ENCODE measurements at regions not wholly inside any gene's neighbourhood (a gene's known extent, or its start where the extent isn't known, plus 50 kb on each side); places are given as distances from the start of the nearest gene placed in this dataset.

- ChIA-PET CTCF (ENCODE audit: partially characterized antibody) (no interaction called here), POLR2A (ENCODE audit: partially characterized antibody) (no interaction called here)
- H3K9me3 Mint-ChIP-seq: peaks cover 0 to 10% (median 5%) of the 10 kb centered on the region in 8 donors
- H3K4me3 ChIP-seq (ENCODE audit: low read length in 2 of 2): no peak overlapping the region
- H3K4me1 ChIP-seq (ENCODE audit: insufficient read depth, low read length): no peaks in the 10 kb centered on the region
- no peaks in the 10 kb centered on the region for H3K9me3 ChIP-seq (ENCODE audit: control insufficient read depth in 1 of 2, low read length in 2 of 2)
- H3K4me1 Mint-ChIP-seq: no peaks in the 10 kb centered on the region
- H3K27me3 Mint-ChIP-seq: no peaks in the 10 kb centered on the region
- DNase-seq: no peak
- no peaks in the 10 kb centered on the region for H3K36me3 ChIP-seq (ENCODE audit: insufficient read depth, low read length)
- H3K27ac ChIP-seq (ENCODE audit: low read depth, low read length): no peak overlapping the region
- H3K36me3 Mint-ChIP-seq: peaks cover 9 to 30% of the 10 kb centered on the region in 2 donors
- intact Hi-C loops (cut with micrococcal nuclease): no loop called here
- H3K27ac Mint-ChIP-seq: no peak overlapping the region
- H3K27me3 ChIP-seq (ENCODE audit: insufficient read depth, low read length): no peaks in the 10 kb centered on the region
- no peak overlapping the region for H3K4me3 Mint-ChIP-seq
These were observed 50.2 kb upstream of the PLET1 start for GRCh38 chr11:112310848-112311247.

- POLR2A ChIA-PET (ENCODE audit: partially characterized antibody): no interaction called here
- Mint-ChIP-seq H3K4me1 (no peaks in the 10 kb centered on the region), H3K4me3 (no peak overlapping the region), H3K27ac (no peak overlapping the region), H3K27me3 (no peaks in the 10 kb centered on the region), H3K9me3 (peaks cover 0 to 2% (median 0%) of the 10 kb centered on the region in 8 donors), H3K36me3 (peaks cover 7 to 36% of the 10 kb centered on the region in 2 donors)
- no peak for DNase-seq
- Histone ChIP-seq H3K4me1 (ENCODE audit: insufficient read depth, low read length) (no peaks in the 10 kb centered on the region), H3K9me3 (ENCODE audit: control insufficient read depth in 1 of 2, low read length in 2 of 2) (no peaks in the 10 kb centered on the region), H3K27me3 (ENCODE audit: insufficient read depth, low read length) (no peaks in the 10 kb centered on the region), H3K27ac (ENCODE audit: low read depth, low read length) (no peak overlapping the region), H3K36me3 (ENCODE audit: insufficient read depth, low read length) (no peaks in the 10 kb centered on the region), H3K4me3 (ENCODE audit: low read length in 2 of 2) (no peak overlapping the region)
- CTCF ChIA-PET (ENCODE audit: partially characterized antibody): interaction anchor here (2.1 kb wide), 1 partner anchor 273 kb away, joined by 6 read pairs; no protein-coding TSS in a partner anchor
- intact Hi-C loops (cut with micrococcal nuclease): no loop called here
These were observed 54.5 kb upstream of the PLET1 start for GRCh38 chr11:112315057-112315720.

GRCh38 chr11:112315861-112316739, 55.4 kb upstream of the PLET1 start:
- Histone ChIP-seq H3K27ac (ENCODE audit: low read depth, low read length) (no peak overlapping the region), H3K4me3 (ENCODE audit: low read length in 2 of 2) (no peak overlapping the region), H3K9me3 (ENCODE audit: control insufficient read depth in 1 of 2, low read length in 2 of 2) (no peaks in the 10 kb centered on the region), H3K36me3 (ENCODE audit: insufficient read depth, low read length) (no peaks in the 10 kb centered on the region), H3K27me3 (ENCODE audit: insufficient read depth, low read length) (no peaks in the 10 kb centered on the region), H3K4me1 (ENCODE audit: insufficient read depth, low read length) (peaks cover under 1% of the 10 kb centered on the region)
- CTCF ChIA-PET (ENCODE audit: partially characterized antibody): interaction anchor here (1.5 to 2.1 kb wide), 2 partner anchors 138 to 272 kb away, joined by 4 to 6 read pairs; no protein-coding TSS in a partner anchor
- H3K27me3 Mint-ChIP-seq: no peaks in the 10 kb centered on the region
- intact Hi-C loops (cut with micrococcal nuclease): no loop called here
- H3K9me3 Mint-ChIP-seq: peaks cover 0 to 2% (median 0%) of the 10 kb centered on the region in 8 donors
- peaks cover 8 to 29% of the 10 kb centered on the region in 2 donors for H3K36me3 Mint-ChIP-seq
- H3K4me1 Mint-ChIP-seq: peaks cover 3 to 7% (median 5%) of the 10 kb centered on the region in 4 donors
- H3K4me3 Mint-ChIP-seq: no peak overlapping the region
- POLR2A ChIA-PET (ENCODE audit: partially characterized antibody): no interaction called here
- H3K27ac Mint-ChIP-seq: peak overlapping the region in 1 of 7 donors; percentile 38
- no peak for DNase-seq

- H3K4me1 Mint-ChIP-seq: peaks cover 4 to 15% (median 14%) of the 10 kb centered on the region in 4 donors
These were observed 56.3 kb upstream of the PLET1 start for GRCh38 chr11:112316971-112317370.

GRCh38 chr11:112318184-112318591, 57.5 kb upstream of the PLET1 start:
- H3K4me3 ChIP-seq (ENCODE audit: low read length in 2 of 2): no peak overlapping the region
- no peaks in the 10 kb centered on the region for H3K27me3 ChIP-seq (ENCODE audit: insufficient read depth, low read length)
- CTCF ChIA-PET (ENCODE audit: partially characterized antibody): no interaction called here
- Mint-ChIP-seq H3K36me3 (peaks cover 8 to 26% of the 10 kb centered on the region in 2 donors), H3K27me3 (no peaks in the 10 kb centered on the region), H3K9me3 (peaks cover 0 to 2% (median 0%) of the 10 kb centered on the region in 8 donors), H3K4me1 (peaks cover 10 to 22% (median 20%) of the 10 kb centered on the region in 4 donors), H3K4me3 (no peak overlapping the region), H3K27ac (no peak overlapping the region)
- intact Hi-C loops (cut with micrococcal nuclease): no loop called here
- H3K27ac ChIP-seq (ENCODE audit: low read depth, low read length): no peak overlapping the region
- H3K36me3 ChIP-seq (ENCODE audit: insufficient read depth, low read length): no peaks in the 10 kb centered on the region
- POLR2A ChIA-PET (ENCODE audit: partially characterized antibody): no interaction called here
- H3K4me1 ChIP-seq (ENCODE audit: insufficient read depth, low read length): peaks cover 15% of the 10 kb centered on the region
- DNase-seq: no peak
- no peaks in the 10 kb centered on the region for H3K9me3 ChIP-seq (ENCODE audit: control insufficient read depth in 1 of 2, low read length in 2 of 2)

More at GRCh38 chr11:112316971-112317370, 56.3 kb upstream of the PLET1 start:
- Mint-ChIP-seq H3K27me3 (no peaks in the 10 kb centered on the region), H3K36me3 (peaks cover 8 to 26% of the 10 kb centered on the region in 2 donors), H3K27ac (peak overlapping the region in 1 of 7 donors; percentile 19), H3K9me3 (peaks cover 0 to 2% (median 0%) of the 10 kb centered on the region in 8 donors), H3K4me3 (no peak overlapping the region)
- DNase-seq: no peak
- ChIA-PET CTCF (ENCODE audit: partially characterized antibody) (interaction anchor here (1.5 to 2.1 kb wide), 2 partner anchors 137 to 271 kb away, joined by 4 to 6 read pairs; no protein-coding TSS in a partner anchor), POLR2A (ENCODE audit: partially characterized antibody) (no interaction called here)
- Histone ChIP-seq H3K36me3 (ENCODE audit: insufficient read depth, low read length) (no peaks in the 10 kb centered on the region), H3K27ac (ENCODE audit: low read depth, low read length) (no peak overlapping the region), H3K27me3 (ENCODE audit: insufficient read depth, low read length) (no peaks in the 10 kb centered on the region), H3K4me1 (ENCODE audit: insufficient read depth, low read length) (peaks cover 9% of the 10 kb centered on the region), H3K9me3 (ENCODE audit: control insufficient read depth in 1 of 2, low read length in 2 of 2) (no peaks in the 10 kb centered on the region), H3K4me3 (ENCODE audit: low read length in 2 of 2) (no peak overlapping the region)
- intact Hi-C loops (cut with micrococcal nuclease): no loop called here

GRCh38 chr11:112318661-112319060, 58.0 kb upstream of the PLET1 start:
- Mint-ChIP-seq H3K4me3 (no peak overlapping the region), H3K36me3 (peaks cover 9 to 27% of the 10 kb centered on the region in 2 donors), H3K27ac (no peak overlapping the region), H3K27me3 (no peaks in the 10 kb centered on the region), H3K4me1 (peaks cover 10 to 22% (median 20%) of the 10 kb centered on the region in 4 donors), H3K9me3 (peaks cover 0 to 3% (median 0%) of the 10 kb centered on the region in 8 donors)
- no peaks in the 10 kb centered on the region for H3K27me3 ChIP-seq (ENCODE audit: insufficient read depth, low read length)
- H3K36me3 ChIP-seq (ENCODE audit: insufficient read depth, low read length): no peaks in the 10 kb centered on the region
- H3K4me1 ChIP-seq (ENCODE audit: insufficient read depth, low read length): peaks cover 15% of the 10 kb centered on the region
- POLR2A ChIA-PET (ENCODE audit: partially characterized antibody): no interaction called here
- no peaks in the 10 kb centered on the region for H3K9me3 ChIP-seq (ENCODE audit: control insufficient read depth in 1 of 2, low read length in 2 of 2)
- no peak for DNase-seq
- H3K4me3 ChIP-seq (ENCODE audit: low read length in 2 of 2): no peak overlapping the region
- CTCF ChIA-PET (ENCODE audit: partially characterized antibody): no interaction called here
- no peak overlapping the region for H3K27ac ChIP-seq (ENCODE audit: low read depth, low read length)
- intact Hi-C loops (cut with micrococcal nuclease): no loop called here

- Mint-ChIP-seq H3K4me3 (peak overlapping the region in 2 of 8 donors; percentile 29 to 36), H3K27ac (peak overlapping the region in 2 of 7 donors; percentile 12 to 73), H3K9me3 (peaks cover 0 to 5% (median 0%) of the 10 kb centered on the region in 8 donors), H3K27me3 (no peaks in the 10 kb centered on the region), H3K4me1 (peaks cover 10 to 22% (median 20%) of the 10 kb centered on the region in 4 donors), H3K36me3 (peaks cover 9 to 30% of the 10 kb centered on the region in 2 donors)
- Histone ChIP-seq H3K9me3 (ENCODE audit: control insufficient read depth in 1 of 2, low read length in 2 of 2) (no peaks in the 10 kb centered on the region), H3K4me3 (ENCODE audit: low read length in 2 of 2) (no peak overlapping the region), H3K27ac (ENCODE audit: low read depth, low read length) (no peak overlapping the region), H3K36me3 (ENCODE audit: insufficient read depth, low read length) (no peaks in the 10 kb centered on the region), H3K4me1 (ENCODE audit: insufficient read depth, low read length) (peaks cover 15% of the 10 kb centered on the region), H3K27me3 (ENCODE audit: insufficient read depth, low read length) (no peaks in the 10 kb centered on the region)
- ChIA-PET CTCF (ENCODE audit: partially characterized antibody) (interaction anchor here (0.9 to 1.0 kb wide), 2 partner anchors 134 to 969 kb away, joined by 3 read pairs; no protein-coding TSS in a partner anchor), POLR2A (ENCODE audit: partially characterized antibody) (no interaction called here)
- no peak for DNase-seq
- intact Hi-C loops (cut with micrococcal nuclease): no loop called here
These were observed 60.0 kb upstream of the PLET1 start for GRCh38 chr11:112320668-112321067.
